HCT116 (cell line): ENCODE measurements at regions not wholly inside any gene's neighbourhood (a gene's known extent, or its start where the extent isn't known, plus 50 kb on each side); places are given as distances from the start of the nearest gene placed in this dataset.

ENCODE experiments used
- CTCF ChIP-seq, 3 experiments: fragments of 200-600 bp in 1 of 3; sonication (generic) in 1 of 3; IDR thresholded peaks in 2 of 3; conservative IDR thresholded peaks in 1 of 3; 2 replicates each; pipeline ENCODE4 v1.5.1; 2012 to 2017; ENCODE audit warnings: low read depth in 2 of 3, low read length in 2 of 3, antibody characterized with exemption in 1 of 3, borderline replicate concordance in 1 of 3, control low read depth in 1 of 3, mild to moderate bottlenecking in 1 of 3, mixed read lengths in 1 of 3, mixed run types in 1 of 3, moderate library complexity in 1 of 3; ENCODE audit not compliant: insufficient read depth in 1 of 3
- EGR1 ChIP-seq: IDR thresholded peaks from 2 replicates; pipeline ENCODE4 v1.6.1; 2012; ENCODE audit warnings: low read depth
- EZH2 ChIP-seq: fragments of 200-600 bp; sonication (generic); IDR thresholded peaks from 2 replicates; pipeline ENCODE4 v1.6.1; 2017; ENCODE audit warnings: antibody characterized with exemption, mixed run types
- FOSL1 ChIP-seq: IDR thresholded peaks from 2 replicates; pipeline ENCODE4 v1.6.1; 2012; ENCODE audit warnings: low read depth
- JUND ChIP-seq: IDR thresholded peaks from 2 replicates; pipeline ENCODE4 v1.6.1; 2012
- POLR2AphosphoS5 ChIP-seq: IDR thresholded peaks from 2 replicates; pipeline ENCODE4 v1.6.1; 2011; ENCODE audit warnings: mild to moderate bottlenecking, low read depth, low read length, moderate library complexity
- REST ChIP-seq: IDR thresholded peaks from 2 replicates; pipeline ENCODE4 v1.6.1; 2012; ENCODE audit warnings: low read depth
- SP1 ChIP-seq: IDR thresholded peaks from 2 replicates; pipeline ENCODE4 v1.6.1; 2012; ENCODE audit warnings: low read depth
- YY1 ChIP-seq: IDR thresholded peaks from 2 replicates; pipeline ENCODE4 v1.6.1; 2011; ENCODE audit warnings: low read length, low read depth, moderate library complexity, mild to moderate bottlenecking; ENCODE audit not compliant: insufficient replicate concordance; ENCODE audit errors: extremely low read depth
- ZFX ChIP-seq: fragments of 450-650 bp; IDR thresholded peaks from 2 replicates; pipeline ENCODE4 v1.6.1; 2017

- TF ChIP-seq JUND (no peak), CTCF (IDR thresholded peaks at IDR 0.05 in 2 of 3, conservative IDR thresholded peaks at IDR 0.05 in 1 of 3; ENCODE audit: borderline replicate concordance in 1 of 3, insufficient read depth in 1 of 3, low read depth in 2 of 3, low read length in 2 of 3) (no peak), ZFX (no peak), EGR1 (no peak), FOSL1 (no peak), REST (no peak), EZH2 (no peak), YY1 (no peak), POLR2AphosphoS5 (no peak), SP1 (no peak)
Measured at GRCh38 chr13:75132701-75133695, 349.0 kb downstream of the TBC1D4 start.
